Stomach smooth muscle (tissue), 2 donors: ENCODE measurements at regions not wholly inside any gene's neighbourhood (a gene's known extent, or its start where the extent isn't known, plus 50 kb on each side); places are given as distances from the start of the nearest gene placed in this dataset.

Source experiments
- H3K27ac ChIP-seq: one replicate; pipeline ENCODE4 v1.7.0; 2013; ENCODE audit warnings: mild to moderate bottlenecking, low read length, inconsistent platforms
- H3K27me3 ChIP-seq, 2 donors: one replicate each; pipeline ENCODE4 v1.7.0; 2013; ENCODE audit warnings: low read length in 2 of 2; ENCODE audit not compliant: insufficient read depth in 2 of 2, control insufficient read depth in 1 of 2
- H3K36me3 ChIP-seq, 2 donors: one replicate each; pipeline ENCODE4 v1.7.0; 2013; ENCODE audit warnings: low read length in 2 of 2; ENCODE audit not compliant: control insufficient read depth in 2 of 2, insufficient read depth in 2 of 2
- H3K4me1 ChIP-seq: one replicate; pipeline ENCODE4 v1.7.0; 2013; ENCODE audit warnings: low read length; ENCODE audit not compliant: control insufficient read depth, insufficient read depth
- H3K4me3 ChIP-seq, 2 donors: one replicate each; pipeline ENCODE4 v1.7.0; 2013; ENCODE audit warnings: low read length in 2 of 2
- H3K9ac ChIP-seq, 2 donors: one replicate each; pipeline ENCODE4 v1.7.0; 2013; ENCODE audit warnings: low read length in 2 of 2, mild to moderate bottlenecking in 1 of 2
- H3K9me3 ChIP-seq, 2 donors: one replicate each; pipeline ENCODE4 v1.7.0; 2013; ENCODE audit warnings: low read length in 2 of 2; ENCODE audit not compliant: control insufficient read depth in 2 of 2
- donor health status: healthy.
- donor health status: Pancreatic carcinoma.

DNA sequence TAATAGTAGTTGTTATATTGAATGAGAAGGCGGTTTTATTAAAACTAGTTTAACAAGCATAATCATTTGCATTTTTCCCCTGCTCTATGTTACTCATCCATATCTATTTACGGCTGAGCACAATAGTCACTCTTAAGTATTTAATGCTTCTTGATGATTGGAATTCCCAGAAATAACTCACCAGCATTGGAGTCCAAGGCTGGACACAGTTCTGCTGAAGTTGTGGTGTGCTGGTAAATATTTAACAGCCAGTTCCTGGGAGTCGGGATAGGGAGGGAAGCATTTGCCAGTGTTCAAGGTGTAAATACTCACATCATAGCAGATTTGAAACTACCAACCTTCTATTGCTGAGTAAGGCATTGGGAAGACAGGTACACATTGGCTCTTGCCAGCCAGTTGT, 315.1 kb downstream of the MTX2 start:
- Histone ChIP-seq H3K27ac (no peak overlapping the region), H3K4me1 (no peaks in the 10 kb centered on the region), H3K9me3 (no peaks in the 10 kb centered on the region)

DNA sequence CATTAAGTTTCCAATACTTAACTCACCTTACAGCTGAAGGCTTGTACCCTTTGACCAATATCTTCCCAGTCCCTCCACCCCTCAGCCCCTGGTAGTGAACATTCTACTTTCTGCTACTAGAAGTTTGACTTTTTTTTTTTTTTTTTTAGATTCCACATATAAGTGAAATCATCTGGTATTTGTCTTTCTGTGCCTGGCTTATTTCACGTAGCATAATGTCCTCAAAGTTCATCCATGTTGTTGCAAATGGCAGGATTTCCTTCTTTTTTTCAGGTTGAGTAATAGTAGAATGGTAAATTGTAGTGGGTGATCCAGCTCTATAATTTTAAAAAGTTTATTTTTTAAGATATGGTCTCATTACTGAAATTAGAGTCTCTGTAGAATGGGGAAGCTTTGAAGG, 316.0 kb downstream of the MTX2 start:
- Histone ChIP-seq H3K4me1 (no peaks in the 10 kb centered on the region), H3K27me3 (no peaks in the 10 kb centered on the region), H3K9ac (no peak overlapping the region), H3K9me3 (no peaks in the 10 kb centered on the region), H3K36me3 (no peaks in the 10 kb centered on the region), H3K27ac (no peak overlapping the region), H3K4me3 (no peak overlapping the region)

More for the DNA sequence above, 315.1 kb downstream of the MTX2 start:
- no peaks in the 10 kb centered on the region for H3K36me3 ChIP-seq
- H3K4me3 ChIP-seq: no peak overlapping the region
- no peaks in the 10 kb centered on the region for H3K27me3 ChIP-seq
- H3K9ac ChIP-seq: no peak overlapping the region

DNA sequence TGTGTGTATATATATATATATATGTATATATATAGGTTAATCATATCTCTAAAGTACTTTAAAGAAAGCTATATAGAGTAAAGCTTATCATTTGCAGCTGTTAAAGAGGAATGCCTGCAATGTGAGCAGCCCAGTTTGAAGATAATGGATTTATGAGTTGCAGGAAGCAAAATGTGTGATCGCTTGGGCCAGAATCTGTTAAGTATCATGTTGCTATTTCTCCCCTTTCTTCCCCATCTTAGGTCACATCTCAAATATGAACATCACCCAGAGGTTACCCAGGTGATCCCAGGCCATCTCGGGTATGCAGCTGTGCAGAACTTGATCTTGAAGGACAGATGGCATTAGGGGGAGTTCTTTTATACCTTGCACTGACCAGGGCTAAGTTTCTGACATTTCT, 316.5 kb downstream of the MTX2 start:
- H3K27me3 ChIP-seq: no peaks in the 10 kb centered on the region
- no peak overlapping the region for H3K9ac ChIP-seq

DNA sequence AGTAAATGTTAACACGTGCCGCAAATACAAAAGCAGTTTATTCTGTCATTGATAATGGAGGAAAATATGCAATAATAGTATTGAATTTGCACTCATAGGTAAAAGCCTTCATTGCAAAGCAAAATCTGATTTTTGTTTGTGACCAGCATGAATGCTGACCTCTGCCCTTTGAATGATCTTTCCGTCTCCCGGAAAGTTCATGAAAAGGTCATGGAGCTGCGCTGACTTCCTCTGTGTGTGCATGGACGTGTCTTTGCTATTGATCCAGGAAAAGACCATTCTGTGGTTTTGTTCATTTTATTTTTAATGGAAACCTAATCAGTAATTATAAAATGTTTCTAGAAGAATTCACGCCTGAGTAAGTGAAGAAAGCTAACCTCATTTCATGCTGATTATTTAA, 320.0 kb downstream of the MTX2 start:
- H3K9ac ChIP-seq: no peak overlapping the region
- no peaks in the 10 kb centered on the region for H3K27me3 ChIP-seq
- H3K4me3 ChIP-seq: no peak overlapping the region
- H3K27ac ChIP-seq: no peak overlapping the region
- no peaks in the 10 kb centered on the region for H3K9me3 ChIP-seq
- H3K4me1 ChIP-seq: no peaks in the 10 kb centered on the region
- H3K36me3 ChIP-seq: no peaks in the 10 kb centered on the region

More for the DNA sequence above, 316.5 kb downstream of the MTX2 start:
- H3K36me3 ChIP-seq: no peaks in the 10 kb centered on the region
- no peaks in the 10 kb centered on the region for H3K4me1 ChIP-seq
- H3K27ac ChIP-seq: no peak overlapping the region
- no peaks in the 10 kb centered on the region for H3K9me3 ChIP-seq
- H3K4me3 ChIP-seq: no peak overlapping the region

DNA sequence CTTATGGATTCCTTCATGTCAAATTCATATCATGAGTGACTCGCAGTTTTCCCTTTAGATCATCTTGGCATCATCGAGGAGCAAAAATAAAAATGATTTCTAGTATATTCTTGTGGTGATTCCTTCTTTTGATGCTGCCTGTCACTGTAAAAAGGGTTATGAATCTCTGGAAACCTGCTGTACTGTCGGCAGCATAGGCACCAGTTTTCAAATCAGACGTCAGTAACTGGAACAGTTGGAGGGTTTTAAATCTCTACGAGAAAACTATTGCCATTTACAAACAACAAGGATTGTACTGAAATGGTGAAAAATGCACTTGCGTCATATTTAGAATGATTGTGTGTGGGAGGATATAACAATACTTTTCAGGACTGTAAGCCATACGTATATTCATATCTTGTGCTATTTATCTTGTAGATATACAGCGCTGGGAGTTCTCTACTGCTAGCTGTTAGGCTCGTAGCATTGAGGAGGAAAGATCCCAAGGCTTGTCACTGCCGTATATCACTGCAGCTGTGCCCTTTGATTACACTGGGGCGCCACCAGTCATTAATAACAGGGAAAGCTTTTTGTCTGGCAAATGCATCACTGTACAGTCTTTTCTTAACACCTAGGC, 320.7 kb downstream of the MTX2 start:
- no peaks in the 10 kb centered on the region for H3K4me1 ChIP-seq
- H3K9me3 ChIP-seq: no peaks in the 10 kb centered on the region
- no peak overlapping the region for H3K27ac ChIP-seq
- no peaks in the 10 kb centered on the region for H3K36me3 ChIP-seq
- no peaks in the 10 kb centered on the region for H3K27me3 ChIP-seq
- no peak overlapping the region for H3K4me3 ChIP-seq
- H3K9ac ChIP-seq: no peak overlapping the region

DNA sequence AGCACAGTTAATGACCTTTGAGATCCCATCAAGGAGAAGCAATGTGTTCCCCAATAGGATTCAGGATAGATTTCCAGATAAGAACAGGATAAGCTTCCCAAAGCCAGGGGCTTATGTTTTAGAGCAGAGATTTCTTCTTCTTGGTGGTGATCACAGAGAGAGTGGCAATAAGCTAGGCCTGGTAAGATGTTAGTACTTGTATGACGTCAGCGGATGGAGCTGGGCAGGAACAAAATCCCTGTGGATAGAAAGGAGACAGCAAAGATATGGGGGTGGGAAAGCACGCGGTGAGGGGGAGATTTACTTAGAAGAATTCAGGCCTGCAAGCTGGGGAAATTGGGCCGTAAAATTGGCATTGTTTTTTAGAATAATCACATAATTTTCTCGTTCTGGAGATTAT, 323.0 kb downstream of the MTX2 start:
- Histone ChIP-seq H3K4me3 (no peak overlapping the region), H3K27me3 (peaks cover 0 to 2% of the 10 kb centered on the region in 2 donors), H3K9ac (no peak overlapping the region), H3K9me3 (no peaks in the 10 kb centered on the region), H3K4me1 (no peaks in the 10 kb centered on the region), H3K36me3 (no peaks in the 10 kb centered on the region), H3K27ac (no peak overlapping the region)

DNA sequence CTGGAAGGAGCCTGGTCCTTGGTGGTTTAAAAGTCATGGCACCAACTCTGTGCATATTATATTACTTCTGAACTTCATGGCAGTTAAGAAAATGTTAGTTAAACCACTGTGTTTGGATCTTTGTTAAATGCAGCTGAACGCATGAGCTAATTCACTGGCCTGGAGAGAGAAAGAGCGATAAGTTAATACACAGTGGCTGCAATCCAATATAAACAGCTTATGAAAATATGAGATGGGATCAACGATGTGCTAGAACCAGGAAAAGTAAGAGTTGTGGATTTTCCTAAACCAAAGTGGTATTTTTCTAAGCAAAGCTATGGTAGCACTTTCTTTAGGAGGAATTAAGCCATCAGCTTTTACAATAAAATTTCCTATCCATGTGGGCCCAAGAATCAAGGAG, 326.7 kb downstream of the MTX2 start:
- no peak overlapping the region for H3K4me3 ChIP-seq
- no peaks in the 10 kb centered on the region for H3K4me1 ChIP-seq
- H3K9ac ChIP-seq: no peak overlapping the region
- H3K27ac ChIP-seq: no peak overlapping the region
- H3K36me3 ChIP-seq: no peaks in the 10 kb centered on the region
- H3K27me3 ChIP-seq: peaks cover 0 to 2% of the 10 kb centered on the region in 2 donors
- H3K9me3 ChIP-seq: no peaks in the 10 kb centered on the region

DNA sequence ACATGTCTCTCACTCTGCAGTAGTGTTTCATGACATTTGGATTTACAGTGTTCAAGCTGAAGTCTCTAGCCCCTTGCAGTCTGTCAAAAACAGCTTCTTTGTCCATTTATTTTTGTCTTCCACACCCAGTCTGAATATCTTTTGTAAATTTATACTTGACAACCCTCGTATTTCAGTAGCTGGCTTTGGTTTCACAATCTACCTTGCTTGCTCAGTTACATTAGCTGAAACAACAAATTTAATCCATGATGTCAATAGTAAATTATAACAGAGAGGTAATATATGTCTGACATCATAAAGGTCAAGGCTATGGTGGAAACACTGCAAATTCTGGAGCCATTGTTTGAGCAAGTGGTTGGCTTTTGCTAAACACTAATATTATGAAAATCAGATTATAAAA, 328.7 kb downstream of the MTX2 start:
- H3K9me3 ChIP-seq: no peaks in the 10 kb centered on the region
- H3K9ac ChIP-seq: no peak overlapping the region

DNA sequence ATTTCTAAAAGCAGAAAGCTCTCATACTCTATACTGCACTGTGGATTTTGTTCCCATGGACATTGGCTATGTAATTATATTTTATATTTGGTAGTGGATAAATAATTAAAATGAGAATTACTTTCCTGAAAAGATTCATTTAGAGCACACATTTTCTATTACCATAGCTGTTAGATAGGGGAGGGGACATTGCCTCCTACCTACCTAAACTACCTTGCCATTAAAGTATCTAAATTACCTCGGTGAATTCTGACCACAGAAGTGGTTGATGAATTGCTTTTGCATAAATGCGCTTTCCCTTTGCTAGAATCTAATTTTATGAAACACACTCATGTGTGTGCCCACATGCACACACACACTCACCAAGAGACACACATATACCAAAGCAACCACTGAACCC, 329.1 kb downstream of the MTX2 start:
- Histone ChIP-seq H3K27me3 (peaks cover under 1 to 5% of the 10 kb centered on the region in 2 donors), H3K27ac (no peak overlapping the region), H3K9ac (no peak overlapping the region), H3K36me3 (no peaks in the 10 kb centered on the region), H3K4me1 (no peaks in the 10 kb centered on the region), H3K4me3 (no peak overlapping the region), H3K9me3 (no peaks in the 10 kb centered on the region)

More for the DNA sequence above, 328.7 kb downstream of the MTX2 start:
- Histone ChIP-seq H3K4me1 (no peaks in the 10 kb centered on the region), H3K27me3 (peaks cover 0 to 5% of the 10 kb centered on the region in 2 donors), H3K4me3 (no peak overlapping the region), H3K27ac (no peak overlapping the region), H3K36me3 (no peaks in the 10 kb centered on the region)

DNA sequence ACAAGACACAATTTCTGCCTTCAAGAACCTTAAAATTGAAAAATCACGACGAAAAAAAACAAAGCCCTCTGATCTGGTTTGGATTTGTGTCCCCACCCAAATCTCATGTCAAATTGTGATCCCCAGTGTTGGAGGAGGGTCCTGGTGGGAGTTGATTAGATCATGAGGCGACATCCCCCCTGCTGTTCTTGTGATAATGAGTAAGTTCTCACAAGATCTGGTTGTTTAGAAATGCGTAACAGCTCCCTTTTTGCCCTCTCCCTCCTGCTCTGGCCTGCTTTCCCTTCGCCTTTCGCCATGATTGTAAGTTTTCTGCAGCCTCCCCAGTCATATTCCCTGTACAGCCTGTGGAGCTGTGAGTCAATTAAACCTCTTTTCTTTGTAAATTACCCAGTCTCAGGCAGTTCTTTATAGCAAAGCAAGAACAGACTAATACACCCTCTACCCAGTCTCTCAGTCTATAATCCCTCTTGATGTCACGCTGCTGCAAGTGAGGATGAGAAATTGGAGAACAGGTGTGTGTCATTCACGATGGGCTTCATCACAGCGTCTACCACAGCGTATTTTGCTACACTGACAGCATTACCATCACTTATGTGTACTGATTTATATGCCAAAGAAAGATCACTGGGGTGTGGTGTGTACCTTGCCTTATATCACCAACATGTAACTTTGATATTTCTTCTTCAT, 330.7 kb downstream of the MTX2 start:
- no peak overlapping the region for H3K9ac ChIP-seq
- H3K4me1 ChIP-seq: no peaks in the 10 kb centered on the region
- H3K27ac ChIP-seq: no peak overlapping the region
- H3K27me3 ChIP-seq: peaks cover 3 to 5% of the 10 kb centered on the region in 2 donors
- H3K9me3 ChIP-seq: no peaks in the 10 kb centered on the region
- no peak overlapping the region for H3K4me3 ChIP-seq
- H3K36me3 ChIP-seq: no peaks in the 10 kb centered on the region

DNA sequence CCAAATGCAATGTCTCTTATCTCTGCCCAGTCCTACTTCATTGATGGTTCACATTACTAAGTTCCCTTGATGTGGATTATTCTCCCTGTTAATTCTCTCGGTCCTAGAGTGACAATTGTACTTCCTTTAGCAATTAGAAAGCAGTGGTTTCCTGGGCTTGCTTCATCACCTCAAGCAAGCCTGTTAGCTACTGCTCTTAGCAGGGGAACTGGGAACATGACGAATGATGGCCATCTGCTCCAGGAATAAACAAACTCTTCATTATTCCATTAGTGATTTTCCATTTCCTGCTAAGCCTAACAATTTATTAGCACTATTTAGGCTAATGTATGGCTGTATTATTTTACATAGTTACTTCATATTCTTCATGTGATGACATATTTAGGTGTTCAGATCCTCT, 331.8 kb downstream of the MTX2 start:
- Histone ChIP-seq H3K4me3 (no peak overlapping the region), H3K27me3 (peaks cover 3% of the 10 kb centered on the region in 2 donors), H3K27ac (no peak overlapping the region), H3K9me3 (no peaks in the 10 kb centered on the region), H3K4me1 (no peaks in the 10 kb centered on the region), H3K36me3 (no peaks in the 10 kb centered on the region), H3K9ac (no peak overlapping the region)
